Activated naive CD4-positive, alpha-beta T cell treated with Interleukin-2 at 50 U/mL for 16 hours (primary cell): ENCODE measurements at regions not wholly inside any gene's neighbourhood (a gene's known extent, or its start where the extent isn't known, plus 50 kb on each side); places are given as distances from the start of the nearest gene placed in this dataset.
"Not testable (repeated sequence)": the region's sequence is repeated elsewhere in the genome, so short reads cannot be mapped to it uniquely, and the experiment has no call there.

Source experiments
- DNase-seq: peaks from one replicate; pipeline ENCODE4 v3.0.0-alpha.2; 2020

GRCh38 chr7:82624337-82624736, 180.8 kb upstream of the CACNA2D1 start:
- DNase-seq = no peak

- no peak for DNase-seq
These were observed 180.2 kb upstream of the CACNA2D1 start for GRCh38 chr7:82623812-82624211.

- no peak for DNase-seq
These were observed 173.6 kb upstream of the CACNA2D1 start for GRCh38 chr7:82617156-82617555.

- DNase-seq = no peak
These were observed 172.6 kb upstream of the CACNA2D1 start for GRCh38 chr7:82616059-82616728.

GRCh38 chr7:82615527-82615926, 171.9 kb upstream of the CACNA2D1 start:
- DNase-seq = no peak

- no peak for DNase-seq
These were observed 166.2 kb upstream of the CACNA2D1 start for GRCh38 chr7:82609746-82610145.

DNA sequence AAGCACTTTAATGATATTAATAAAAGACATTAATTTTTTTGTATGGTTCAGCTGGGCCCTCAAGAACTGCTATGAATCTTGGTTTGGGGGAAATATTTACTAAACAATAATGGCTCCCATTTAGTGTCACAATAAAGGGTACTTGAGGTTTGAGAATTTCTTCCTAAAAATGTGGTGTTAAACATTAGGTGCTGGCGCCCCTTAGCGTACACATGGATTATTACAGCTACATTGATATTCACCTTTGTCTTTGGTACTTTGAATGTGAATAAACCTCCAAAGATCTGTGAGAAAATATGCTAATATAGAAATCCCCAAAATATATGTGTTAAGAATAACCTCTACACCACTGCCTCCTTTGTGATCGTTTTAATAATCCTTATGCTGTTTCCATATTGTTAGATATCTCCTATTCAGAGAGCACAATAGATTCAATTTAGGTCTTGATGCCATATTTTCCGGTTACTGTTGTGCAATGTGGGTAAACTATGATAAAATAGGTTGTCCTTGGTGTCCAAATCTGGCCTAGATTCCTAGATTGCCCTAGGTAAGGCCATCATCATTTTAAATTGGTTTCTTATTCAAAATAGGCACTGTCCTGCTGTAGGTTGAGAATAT, 161.8 kb upstream of the CACNA2D1 start:
- no peak for DNase-seq

DNA sequence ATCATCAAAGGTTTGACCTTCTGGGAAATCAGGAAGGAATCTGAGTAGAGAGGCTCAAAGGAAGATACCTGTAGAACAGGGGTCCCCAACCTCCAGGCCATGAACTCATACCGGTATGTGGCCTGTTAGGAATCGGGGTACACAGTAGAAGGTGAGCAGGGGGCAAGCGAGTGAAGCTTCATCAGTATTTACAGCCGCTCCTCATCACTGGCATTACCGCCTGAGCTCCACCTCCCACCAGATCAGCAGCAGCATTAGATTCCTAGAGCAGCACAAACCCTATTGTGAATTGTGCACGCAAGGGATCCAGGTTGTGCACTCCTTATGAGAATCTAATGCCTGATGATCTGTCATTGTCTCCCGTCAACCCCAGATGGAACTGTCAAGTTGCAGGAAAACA, 158.5 kb upstream of the CACNA2D1 start:
- no peak for DNase-seq

- DNase-seq = no peak
These were observed 157.0 kb upstream of the CACNA2D1 start for GRCh38 chr7:82600531-82600930.

GRCh38 chr7:82599895-82600294, 156.3 kb upstream of the CACNA2D1 start:
- DNase-seq = no peak

GRCh38 chr7:82598958-82599357, 155.4 kb upstream of the CACNA2D1 start:
- DNase-seq = no peak

DNA sequence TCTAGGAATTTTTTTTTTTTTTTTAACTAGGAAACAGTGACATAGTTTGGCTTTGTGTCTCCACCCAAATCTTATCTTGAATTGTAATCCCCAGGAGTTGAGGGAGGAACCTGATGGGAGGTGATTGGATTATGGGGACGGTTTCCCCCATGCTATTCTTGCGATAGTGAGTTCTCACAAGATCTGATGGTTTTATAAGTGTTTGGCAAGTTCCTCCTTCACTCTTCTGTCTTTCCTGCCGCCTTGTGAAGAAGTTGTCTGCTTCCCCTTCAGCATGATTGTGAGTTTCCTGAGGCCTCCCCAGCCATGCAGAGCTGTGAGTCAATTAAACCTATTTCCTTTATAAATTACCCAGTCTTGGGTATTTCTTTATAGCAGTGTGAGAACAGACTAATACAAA, 152.2 kb upstream of the CACNA2D1 start:
- not testable (repeated sequence) for DNase-seq

DNA sequence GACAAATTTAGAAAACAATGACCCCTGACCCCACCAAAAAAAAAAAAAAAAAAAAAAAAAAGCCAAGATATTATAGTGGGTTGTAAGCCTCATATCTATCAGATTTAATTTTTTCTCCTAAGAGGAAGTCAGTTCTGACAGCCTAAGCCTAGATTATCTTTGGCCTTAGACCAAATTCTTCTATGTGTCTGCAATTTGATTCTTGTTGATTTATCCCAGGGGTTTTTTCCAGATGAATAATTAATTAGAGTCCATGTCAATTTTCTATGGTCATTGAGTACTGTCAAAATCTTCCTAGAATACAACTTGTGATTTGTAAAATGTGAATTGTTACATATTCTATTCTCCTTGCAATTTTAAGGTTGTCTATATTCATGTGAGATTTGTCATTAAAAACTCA, 151.6 kb upstream of the CACNA2D1 start:
- DNase-seq = no peak

GRCh38 chr7:82594665-82595064, 151.1 kb upstream of the CACNA2D1 start:
- no peak for DNase-seq

DNA sequence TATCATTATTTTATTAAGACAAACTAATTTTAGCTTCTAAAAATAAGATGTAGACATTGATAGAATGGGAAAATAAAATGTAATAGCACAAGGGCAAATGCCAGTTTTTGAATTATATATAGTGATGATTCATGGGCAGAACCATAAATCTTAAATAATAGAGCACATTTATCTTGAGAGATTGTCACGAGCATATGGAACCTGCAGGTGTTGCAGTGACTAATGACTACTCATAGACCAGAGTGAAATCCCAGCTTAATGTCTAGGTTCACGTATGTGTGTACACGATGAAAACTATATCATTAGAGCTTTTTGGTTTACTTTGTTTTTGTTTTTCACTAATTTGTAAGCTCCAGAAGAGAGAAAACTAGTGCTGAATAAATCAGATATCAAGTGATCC, 150.2 kb upstream of the CACNA2D1 start:
- DNase-seq = no peak

DNA sequence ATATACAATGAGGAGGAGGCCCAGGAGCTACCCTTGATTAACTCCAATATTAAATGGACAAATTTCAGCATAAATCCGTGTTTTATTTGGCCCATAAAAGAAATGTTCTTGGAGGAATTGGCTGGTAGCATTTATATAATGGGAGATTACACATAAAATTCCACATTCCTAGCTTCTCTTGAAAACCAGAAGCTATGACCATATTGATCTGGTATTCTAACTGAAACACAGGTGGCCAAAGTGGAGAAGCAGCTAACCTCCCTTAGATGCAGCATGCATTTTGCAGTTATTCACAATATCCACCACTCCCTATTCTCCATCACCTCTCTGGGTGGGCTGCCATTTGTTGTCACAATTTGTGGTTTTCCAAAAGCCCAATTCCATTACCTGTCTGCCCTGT, 148.8 kb upstream of the CACNA2D1 start:
- DNase-seq = no peak

DNA sequence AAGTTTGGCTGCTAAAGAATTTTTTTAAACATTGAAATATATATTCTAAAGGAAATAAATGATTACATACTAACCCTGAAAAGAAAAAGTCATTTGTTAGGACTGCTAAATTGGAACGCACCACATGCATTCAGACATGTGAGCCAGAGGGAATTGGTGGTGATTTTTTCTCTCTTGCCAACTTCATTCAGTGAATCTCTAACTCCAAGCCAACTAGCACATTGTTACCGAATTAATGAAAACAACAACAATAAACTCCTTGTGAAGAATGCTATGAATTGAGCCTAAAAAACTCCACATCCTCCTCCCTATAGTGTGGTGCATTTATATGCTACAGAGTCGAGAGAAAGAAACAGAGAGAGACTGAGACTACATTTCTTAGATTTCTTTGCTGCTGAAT, 135.5 kb upstream of the CACNA2D1 start:
- no peak for DNase-seq

DNA sequence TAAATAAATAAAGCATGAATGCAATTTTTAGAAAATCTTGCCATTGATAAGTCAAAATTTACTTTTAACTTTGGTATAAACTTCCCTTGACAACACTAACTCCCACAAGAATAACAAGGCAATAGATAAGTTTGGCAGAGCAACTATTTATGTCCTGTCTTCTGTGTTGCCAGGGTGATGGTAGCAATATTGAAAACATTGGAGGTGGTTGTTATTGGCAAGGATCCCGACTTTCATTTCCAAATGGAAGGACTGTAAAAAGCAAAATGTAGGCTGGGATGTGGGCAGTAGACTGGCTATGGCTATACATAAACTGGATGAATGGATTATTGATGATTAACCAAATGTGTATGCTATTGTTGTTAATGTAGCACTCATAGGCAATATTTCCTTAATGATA, 134.9 kb upstream of the CACNA2D1 start:
- DNase-seq = no peak

GRCh38 chr7:82572195-82572880, 128.8 kb upstream of the CACNA2D1 start:
- DNase-seq = peak; percentile 44

DNA sequence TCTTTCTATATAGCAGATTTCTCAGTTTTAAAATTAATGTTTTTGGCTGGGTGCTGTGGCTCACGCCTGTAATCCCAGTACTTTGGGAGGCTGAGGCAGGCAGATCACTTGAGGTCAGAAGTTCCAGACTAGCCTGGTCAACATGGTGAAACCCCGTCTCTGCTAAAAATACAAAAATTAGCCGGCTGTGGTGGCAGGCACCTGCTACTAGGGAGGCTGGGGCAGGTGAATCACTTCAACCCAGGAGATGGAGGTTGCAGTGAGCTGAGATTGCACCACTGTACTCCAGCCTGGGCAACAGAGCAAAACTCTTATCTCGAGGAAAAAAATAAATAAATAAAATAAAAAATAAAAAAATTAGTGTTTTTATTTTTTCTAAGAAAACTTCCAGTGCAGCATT, 127.5 kb upstream of the CACNA2D1 start:
- DNase-seq = not testable (repeated sequence)

DNA sequence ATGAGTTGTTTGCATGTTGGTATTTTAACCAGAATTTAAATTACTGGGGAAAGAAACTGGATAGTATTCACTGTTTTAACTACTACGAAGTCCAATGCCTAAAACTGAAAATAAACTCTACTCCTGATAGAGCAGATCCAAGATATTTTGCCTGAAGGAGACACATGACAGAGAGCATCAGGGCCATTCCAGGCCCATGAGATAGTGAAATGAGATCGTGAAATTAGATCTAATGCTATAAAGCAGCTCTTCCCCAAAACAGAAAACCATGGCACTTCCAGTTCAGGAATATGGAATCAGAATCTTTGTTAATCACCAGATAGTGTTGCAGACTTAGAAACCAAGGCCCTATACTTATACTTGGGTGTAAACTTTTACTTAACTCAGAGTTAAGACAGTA, 124.3 kb upstream of the CACNA2D1 start:
- DNase-seq = no peak

DNA sequence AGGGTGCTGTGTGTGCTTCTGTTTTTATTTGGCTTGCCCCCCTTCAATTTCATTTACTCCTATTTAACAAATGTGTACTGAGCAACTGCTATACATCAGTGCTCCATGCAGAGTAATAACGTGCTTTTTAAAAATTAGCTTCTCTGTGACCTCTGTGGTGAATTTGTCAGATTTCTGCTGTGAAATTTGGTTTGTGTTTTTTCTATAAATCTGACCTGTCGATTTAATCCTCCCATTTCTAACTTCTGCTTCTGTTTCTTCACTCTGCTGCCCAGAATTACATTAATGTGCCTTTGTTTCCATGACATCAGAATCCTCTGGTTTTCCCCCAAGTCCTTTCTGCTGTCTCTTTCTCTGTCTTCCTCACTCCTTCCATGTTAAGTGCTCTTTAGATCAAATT, 123.8 kb upstream of the CACNA2D1 start:
- DNase-seq = no peak

- no peak for DNase-seq
These were observed 123.2 kb upstream of the CACNA2D1 start for GRCh38 chr7:82566752-82567151.

GRCh38 chr7:82562716-82563404, 119.3 kb upstream of the CACNA2D1 start:
- DNase-seq = no peak
